ENCODE measurements at regions not wholly inside any gene's neighbourhood (a gene's known extent, or its start where the extent isn't known, plus 50 kb on each side); places are given as distances from the start of the nearest gene placed in this dataset.

DNA sequence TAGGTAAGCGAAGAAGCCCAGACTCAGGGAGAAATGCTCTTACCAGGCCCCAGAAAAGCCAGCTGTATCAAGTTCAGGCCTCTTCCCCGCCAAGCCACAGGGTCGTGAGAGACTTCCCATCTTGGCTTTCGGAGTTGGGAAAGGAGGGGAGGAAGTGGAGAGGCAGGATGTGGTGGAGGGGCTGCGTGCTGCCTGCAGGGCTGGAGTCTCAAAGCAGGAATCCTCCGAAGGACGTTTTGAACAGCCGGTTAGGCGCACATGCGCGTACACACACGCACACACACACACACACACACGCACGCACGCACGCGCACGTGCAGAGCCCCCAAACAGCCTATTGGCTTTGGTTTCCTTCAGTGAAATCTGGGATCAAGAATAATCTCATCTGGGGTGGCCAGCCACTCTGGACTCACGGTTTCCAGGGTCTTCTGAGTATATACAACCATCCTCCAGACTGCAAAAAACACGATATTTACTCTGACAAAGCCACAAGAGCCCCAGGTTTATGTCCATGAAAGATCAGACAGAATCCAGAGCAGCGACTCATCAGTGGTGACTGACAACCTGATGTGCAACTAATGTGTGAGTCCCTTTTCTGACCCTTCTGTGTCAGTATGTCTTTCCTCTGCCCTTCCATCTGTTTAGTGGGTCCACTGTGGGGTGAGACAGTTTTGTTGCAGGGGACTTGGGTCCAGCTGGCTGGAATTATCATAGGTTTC, 115.0 kb upstream of the ZNF438 start:
- DNase-seq, result peak; percentile 96

GRCh38 chr10:31147210-31147608, 115.5 kb upstream of the ZNF438 start:
- peak; percentile 90 for DNase-seq

- peak; percentile 60 for DNase-seq
Observed at GRCh38 chr10:31148951-31149350, 117.3 kb upstream of the ZNF438 start.

- no peak for DNase-seq
Observed at GRCh38 chr10:31149835-31150512, 118.3 kb upstream of the ZNF438 start.

GRCh38 chr10:31151301-31151700, 119.6 kb upstream of the ZNF438 start:
- no peak for DNase-seq

GRCh38 chr10:31152421-31153135, 120.9 kb upstream of the ZNF438 start:
- DNase-seq, result no peak

- no peak for DNase-seq
Observed at GRCh38 chr10:31153161-31153560, 121.5 kb upstream of the ZNF438 start.

GRCh38 chr10:31153692-31154091, 122.0 kb upstream of the ZNF438 start:
- DNase-seq, result no peak

- no peak for DNase-seq
Observed at GRCh38 chr10:31154996-31155395, 123.3 kb upstream of the ZNF438 start.

- DNase-seq, result peak; percentile 93
Observed at GRCh38 chr10:31157123-31158010, 125.7 kb upstream of the ZNF438 start.

- DNase-seq, result peak; percentile 54
Observed at GRCh38 chr10:31158011-31158658, 126.5 kb upstream of the ZNF438 start.

DNA sequence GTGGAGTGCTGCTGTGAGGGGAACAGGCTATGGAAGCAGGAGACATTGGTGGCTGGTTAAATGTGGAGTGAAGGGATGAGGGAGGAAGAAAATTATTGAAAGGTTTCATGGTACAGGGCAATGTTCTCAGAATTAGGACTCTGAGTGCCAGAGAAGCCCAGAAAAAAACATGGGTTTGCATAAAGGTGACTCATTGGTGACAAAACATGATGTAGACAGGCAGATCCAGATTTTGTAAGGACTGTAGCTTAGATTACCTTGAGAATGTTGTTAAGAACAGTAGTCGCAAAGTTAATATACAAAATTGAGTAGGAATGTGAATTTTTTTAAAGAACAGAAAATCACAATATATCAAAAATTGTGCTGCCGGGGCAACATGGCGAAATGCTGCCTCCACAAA, 134.9 kb upstream of the ZNF438 start:
- no peak for DNase-seq

- no peak for DNase-seq
Observed at GRCh38 chr10:31170636-31171035, 139.0 kb upstream of the ZNF438 start.

DNA sequence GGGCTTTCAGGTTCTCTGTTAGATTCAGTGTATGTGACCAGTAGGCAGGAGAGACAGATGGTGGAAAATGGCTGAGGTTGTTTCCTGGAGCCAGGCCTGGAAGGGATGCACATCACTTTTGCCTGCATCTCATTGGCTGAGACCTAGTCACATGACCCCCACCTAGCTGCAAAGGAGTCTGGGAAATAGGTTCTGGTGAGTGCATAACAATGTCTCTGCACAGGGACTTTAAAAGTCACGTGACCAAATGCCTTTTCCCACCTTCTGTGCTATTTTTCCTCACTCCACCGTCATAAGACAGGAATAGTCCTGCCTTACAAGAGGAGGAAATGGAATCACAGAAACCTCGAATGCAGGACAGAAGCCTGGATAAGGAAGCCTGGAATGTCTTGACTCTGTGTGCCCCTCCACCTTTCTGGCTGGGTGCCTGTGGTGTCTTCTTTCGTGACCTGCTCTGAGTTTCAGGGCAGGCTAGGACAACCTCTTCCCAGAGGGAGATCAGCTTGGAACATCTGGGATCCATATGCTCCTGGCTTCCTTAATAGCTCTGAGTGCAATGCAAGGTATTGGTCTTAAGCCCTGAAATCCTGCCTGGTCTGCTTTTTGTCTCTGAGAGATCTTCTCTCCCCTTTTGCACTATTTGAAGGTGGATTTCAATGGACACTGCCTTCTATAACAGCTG, 139.9 kb upstream of the ZNF438 start:
- peak; percentile 93 for DNase-seq

DNA sequence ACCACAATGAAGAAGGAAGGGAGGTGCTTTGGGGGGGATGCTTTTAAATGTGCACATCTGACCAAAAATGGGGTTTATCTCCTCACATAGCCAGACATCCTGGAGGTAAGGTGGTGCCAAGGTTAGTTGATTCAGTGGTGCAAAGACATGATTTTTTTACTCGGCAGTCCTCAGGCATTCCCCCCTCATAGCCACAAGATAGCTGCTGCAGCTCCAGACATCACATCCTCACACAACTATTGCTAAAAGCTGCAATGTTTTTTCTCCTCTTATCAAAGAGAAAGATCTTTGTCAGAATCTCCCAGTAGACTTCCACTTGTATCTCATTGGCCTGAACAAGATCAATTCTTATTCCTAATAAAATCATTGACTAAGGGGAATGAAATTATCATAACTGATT, 141.3 kb upstream of the ZNF438 start:
- no peak for DNase-seq

GRCh38 chr10:31173752-31174151, 142.1 kb upstream of the ZNF438 start:
- no peak for DNase-seq

GRCh38 chr10:31179091-31179680, 139.8 kb upstream of the ZEB1 start:
- peak; percentile 46 for DNase-seq

DNA sequence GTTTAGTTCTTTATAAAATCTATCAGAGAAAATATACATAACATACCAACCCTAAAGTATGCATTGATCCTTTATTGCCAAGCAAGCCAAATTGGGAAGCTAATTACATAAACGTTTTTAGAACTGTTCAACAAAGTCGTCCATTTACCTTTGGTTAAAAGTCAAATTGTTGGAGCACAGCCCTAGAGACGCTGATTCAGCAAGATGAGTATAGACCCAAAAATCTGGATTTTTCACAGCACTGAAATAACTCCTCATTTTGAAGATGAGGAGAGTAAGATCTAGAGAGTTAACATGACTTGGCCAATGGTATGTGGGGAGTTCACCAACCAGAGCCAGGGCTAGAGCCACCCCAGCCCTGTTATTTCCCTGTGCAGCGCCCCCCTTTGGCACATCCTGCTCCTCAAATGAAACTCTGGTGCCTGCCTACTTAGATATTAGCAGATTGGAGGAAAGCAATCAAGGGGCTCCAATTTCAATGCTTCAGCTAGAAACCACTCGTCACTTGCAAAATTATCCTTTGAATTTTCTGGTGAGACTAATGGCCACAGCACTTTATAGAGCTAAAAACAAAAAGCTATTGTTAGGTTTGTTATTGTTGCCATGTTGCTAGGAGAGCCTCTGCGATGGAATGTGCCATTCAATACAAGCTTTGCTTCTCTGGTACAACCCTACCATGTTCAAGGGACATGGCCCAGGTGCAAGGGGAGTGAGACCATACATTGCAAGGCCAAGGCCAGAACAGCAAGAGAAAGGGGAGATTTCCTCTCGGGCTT, 132.6 kb upstream of the ZEB1 start:
- DNase-seq, result no peak

GRCh38 chr10:31187182-31187581, 131.8 kb upstream of the ZEB1 start:
- no peak for DNase-seq

- no peak for DNase-seq
Observed at GRCh38 chr10:31187607-31188210, 131.3 kb upstream of the ZEB1 start.
